ENCODE measurements at regions not wholly inside any gene's neighbourhood (a gene's known extent, or its start where the extent isn't known, plus 50 kb on each side); places are given as distances from the start of the nearest gene placed in this dataset.

DNA sequence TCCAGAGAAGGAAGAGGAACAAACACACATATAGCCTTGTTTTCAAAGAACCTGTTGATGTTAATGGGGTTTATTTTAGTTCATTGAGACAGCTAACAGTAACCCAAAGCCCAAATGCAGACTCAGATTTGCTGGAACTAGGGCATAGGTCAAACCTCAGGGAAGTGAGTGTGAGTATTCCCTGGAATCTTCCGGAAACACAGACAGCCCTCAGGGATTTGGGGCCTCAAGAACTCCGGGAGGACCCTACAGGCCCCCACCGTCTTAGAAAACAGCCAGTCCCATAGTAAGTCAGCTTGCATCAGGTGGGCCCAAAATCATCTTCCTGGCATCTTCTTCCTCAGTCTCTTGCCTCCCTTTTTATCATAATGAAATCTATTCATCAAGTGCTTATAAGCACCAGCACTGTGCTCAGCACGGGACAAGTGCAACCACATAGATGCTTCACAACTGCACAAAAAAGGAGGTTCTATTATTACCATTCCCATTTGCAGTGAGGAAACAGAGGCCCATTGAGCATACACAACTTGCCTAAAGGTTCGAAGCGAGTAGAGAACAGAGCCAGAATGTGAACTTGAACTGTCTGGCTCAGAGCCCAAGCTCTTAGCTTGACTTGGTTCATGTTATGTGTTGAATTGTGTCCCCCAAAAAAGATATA is 50.2 kb upstream of the BCL11A start:
- DNase-seq: no peak

DNA sequence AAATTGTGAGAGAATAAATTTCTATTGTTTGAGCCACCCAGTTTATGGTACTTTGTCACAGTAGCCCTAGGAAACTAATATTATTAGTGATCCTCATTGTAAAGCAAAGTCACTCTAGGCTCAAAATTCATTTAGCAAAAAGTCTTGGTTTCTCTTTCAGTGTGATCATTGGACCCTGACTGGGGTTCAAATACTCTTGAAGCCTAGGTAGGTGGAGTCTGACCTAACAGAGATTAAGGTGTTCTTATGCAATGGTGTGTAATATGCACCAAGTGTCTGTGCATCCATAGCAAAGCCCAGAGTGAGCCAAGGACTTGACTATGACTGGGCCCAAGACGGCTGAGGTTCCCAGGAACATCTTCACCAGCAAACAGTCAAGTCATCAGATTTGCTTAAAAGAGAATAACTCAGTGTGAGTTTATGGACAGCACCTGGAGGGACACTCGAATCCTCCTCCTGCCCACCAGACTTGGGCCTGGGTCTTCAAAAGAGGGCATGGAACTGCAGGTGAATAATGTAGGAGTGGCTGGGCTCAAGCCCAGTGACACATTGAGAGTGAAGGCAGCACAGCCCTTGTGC is 51.1 kb upstream of the BCL11A start:
- no peak for DNase-seq

GRCh38 chr2:60605866-60606265 is 52.4 kb upstream of the BCL11A start:
- no peak for DNase-seq

GRCh38 chr2:60608679-60609078 is 55.2 kb upstream of the BCL11A start:
- DNase-seq: no peak

- DNase-seq: no peak
Measured at GRCh38 chr2:60612033-60612432, 58.6 kb upstream of the BCL11A start.

DNA sequence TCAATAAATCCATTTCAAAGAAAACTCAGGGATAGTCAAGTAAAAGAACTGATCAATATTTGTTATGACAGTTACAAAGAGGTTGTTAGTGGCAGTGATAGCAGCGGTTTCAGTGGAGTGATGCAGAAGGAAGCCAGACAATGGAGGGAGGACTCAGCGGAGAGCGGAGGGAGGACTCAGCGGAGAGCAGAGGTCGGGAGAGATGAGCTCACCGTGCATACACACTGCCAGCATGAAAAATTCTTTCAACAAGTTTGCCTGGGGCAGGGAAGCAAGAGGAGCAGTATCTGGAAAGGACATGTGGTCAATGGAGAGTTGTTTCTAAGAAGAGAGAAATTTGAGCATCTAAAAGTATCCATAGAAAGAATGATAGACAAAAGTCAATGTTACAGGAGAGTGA is 60.9 kb upstream of the BCL11A start:
- no peak for DNase-seq

GRCh38 chr2:60621688-60622429 is 68.4 kb upstream of the BCL11A start:
- no peak for DNase-seq

DNA sequence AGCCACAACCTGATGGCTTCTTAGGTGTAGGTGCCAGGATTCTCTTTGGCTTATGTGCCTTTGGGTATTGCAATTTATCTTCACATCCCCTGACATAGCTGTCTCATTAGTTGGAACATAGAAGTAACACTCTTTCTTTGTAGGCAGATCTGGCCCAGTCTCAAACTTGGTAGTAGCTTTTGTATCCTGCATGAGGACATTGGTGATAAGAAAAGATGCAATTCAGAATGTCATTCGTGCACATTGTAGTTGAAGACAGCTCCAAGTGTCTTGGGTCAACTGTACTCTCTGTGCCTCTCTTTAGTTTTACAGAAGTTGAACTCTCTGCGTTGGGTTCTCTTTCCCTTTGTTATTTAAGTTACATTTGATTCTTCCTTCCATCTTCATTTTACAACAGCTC is 69.6 kb upstream of the BCL11A start:
- DNase-seq: no peak

DNA sequence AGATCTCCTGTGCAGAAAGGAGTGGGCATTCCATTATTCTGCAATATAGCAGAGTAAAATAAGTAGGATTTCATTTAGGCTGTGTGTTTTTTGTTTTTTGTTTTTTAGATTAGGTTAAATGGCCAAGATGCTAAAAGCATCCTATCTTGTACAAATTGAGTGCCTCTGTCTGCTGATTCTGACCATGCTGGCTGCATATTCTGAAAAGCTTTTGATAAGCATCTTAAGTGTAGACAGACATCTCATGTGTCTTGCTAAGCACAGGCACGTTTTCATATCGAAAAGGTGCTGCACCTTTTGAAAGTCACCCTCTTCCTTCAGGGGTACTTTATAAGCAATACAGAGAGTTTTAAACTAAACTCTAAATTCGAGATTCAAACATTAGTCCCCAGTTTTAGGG is 74.0 kb upstream of the BCL11A start:
- DNase-seq: no peak

DNA sequence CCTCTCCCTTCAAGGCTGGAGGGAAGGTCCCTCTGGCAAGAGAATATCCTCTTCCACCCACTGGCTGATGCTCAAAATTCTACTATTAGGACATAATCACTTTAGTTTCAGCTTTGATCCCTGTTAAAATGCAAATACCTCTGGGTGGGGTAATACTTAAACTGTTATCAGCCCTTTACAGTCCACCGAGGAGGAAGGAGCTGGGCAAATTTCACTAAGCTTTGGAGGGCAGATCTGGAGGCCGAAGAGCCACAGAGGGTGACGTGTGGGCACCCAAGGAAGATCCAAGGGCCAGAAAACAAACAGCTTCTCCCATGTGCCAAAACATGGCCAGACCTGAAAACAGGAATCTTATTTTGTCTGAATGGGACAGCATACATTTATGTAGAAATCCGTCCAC is 74.6 kb upstream of the BCL11A start:
- no peak for DNase-seq

- no peak for DNase-seq
Measured at GRCh38 chr2:60628615-60629304, 75.3 kb upstream of the BCL11A start.

DNA sequence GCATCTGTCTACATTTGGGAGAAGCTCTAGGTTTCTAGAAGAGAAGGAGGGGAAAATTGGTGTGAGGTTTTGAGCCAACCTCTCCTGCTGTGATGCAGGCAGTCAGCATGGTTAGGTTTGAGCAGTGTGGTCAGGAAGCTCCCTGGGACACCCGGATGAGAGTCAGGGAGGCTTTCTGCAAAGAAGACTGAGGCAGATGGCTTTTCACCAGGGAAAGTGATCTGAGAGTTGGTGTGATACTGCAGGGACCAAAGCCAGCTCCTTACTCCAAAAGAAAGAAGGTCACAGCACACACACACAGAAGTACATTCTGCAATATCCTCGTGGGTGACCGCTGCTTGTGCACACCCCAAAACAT is 75.8 kb upstream of the BCL11A start:
- no peak for DNase-seq

DNA sequence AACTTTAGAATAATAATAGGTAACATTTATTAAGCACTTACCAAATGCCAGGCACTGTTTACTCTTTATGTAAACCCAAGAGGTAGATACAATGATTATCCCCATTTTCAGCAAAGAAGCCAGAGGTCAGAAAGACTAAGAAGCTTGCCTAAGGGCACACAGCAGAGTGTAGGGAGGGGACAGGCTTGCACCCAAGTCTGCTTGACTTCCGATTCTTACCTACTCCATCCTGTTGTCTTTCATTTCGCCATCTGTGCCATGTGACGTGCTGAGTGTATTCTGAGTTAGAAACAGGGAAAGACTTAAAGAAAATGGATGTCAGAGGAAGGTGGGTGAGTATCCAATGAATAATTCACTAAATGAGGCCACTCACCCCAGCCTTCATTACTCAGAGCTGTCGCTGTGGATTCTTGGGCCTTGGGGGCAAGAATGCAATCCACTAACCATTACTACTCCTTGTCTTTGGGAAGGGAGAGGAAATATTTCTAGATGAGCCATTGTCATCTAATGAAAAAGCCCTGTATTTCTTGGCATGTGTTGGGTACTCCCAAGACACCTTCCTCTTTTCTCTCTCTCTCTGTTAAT is 76.4 kb upstream of the BCL11A start:
- no peak for DNase-seq

- no peak for DNase-seq
Measured at GRCh38 chr2:60633615-60634014, 80.2 kb upstream of the BCL11A start.

- DNase-seq: no peak
Measured at GRCh38 chr2:60634438-60634837, 81.0 kb upstream of the BCL11A start.

DNA sequence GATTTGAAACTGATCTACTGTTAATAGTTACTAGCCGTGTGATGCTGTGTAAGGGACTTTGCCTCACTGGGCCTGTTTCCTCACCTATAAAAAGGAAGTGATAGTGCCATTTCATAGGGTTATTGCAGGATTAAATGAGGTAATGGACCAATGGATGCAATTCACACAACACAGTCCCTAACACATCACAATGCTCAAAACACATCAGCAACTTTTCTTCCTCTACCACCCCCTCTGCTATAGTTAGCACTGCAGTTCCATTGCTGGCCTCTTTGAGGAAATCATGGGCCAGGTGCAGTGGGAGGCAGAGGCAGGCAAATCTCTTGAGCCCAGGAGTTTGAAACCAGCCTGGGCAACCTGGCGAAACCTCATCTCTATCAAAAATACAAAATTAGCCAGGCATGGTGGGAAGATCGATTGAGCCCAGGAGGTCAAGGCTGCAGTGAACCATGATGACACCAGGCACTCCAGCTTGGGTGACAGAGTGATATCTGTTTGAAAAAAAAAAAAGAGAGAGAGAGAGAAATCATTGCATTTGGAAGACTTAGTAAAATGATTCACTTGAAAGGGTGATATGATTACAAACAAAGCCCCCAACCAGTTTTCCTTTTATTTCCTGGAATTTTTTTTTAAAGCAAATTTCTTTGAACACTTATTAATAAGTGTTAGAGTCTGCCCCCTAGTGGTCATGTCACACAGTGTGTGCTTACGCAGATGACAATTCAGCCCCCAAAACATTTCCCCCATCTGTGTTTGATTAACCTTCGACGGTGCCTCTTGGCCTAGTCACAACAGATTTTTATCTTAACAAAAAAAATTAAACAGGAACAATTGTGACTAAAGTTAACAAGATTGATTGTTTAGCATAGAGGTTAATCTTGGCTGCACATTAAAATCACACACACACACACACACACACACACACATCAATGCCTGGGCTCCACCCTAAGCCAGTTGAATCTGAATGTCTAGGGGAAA is 88.6 kb upstream of the BCL11A start:
- DNase-seq: no peak

GRCh38 chr2:60643747-60644146 is 90.3 kb upstream of the BCL11A start:
- no peak for DNase-seq

- DNase-seq: no peak
Measured at GRCh38 chr2:60644951-60645350, 91.5 kb upstream of the BCL11A start.

GRCh38 chr2:60648191-60648590 is 94.7 kb upstream of the BCL11A start:
- DNase-seq: no peak

- no peak for DNase-seq
Measured at GRCh38 chr2:60649721-60650120, 96.3 kb upstream of the BCL11A start.

DNA sequence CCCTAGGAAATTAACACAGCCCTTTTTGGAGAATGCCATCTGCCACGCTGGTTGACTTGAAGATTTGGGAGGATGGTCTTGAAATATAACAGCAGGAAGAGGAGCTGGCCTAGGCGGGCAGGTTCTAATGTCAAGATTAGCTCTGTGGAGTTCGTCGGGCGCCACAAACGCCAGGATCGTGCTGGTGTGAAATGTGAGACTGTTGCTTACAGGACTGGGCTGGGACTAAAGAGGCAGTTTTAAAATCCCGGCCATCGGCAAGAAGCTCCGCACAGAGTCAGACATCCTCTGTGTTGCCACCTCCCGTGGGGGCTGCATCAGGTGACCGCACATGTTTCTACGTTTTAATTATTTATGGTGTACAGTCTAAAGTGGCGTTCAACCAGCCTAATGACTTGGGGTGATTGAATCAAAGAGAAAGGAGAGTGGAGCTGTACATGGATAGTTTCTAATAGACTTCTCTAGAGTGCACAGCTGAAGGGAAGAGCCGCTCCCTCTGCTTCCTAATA is 99.4 kb upstream of the BCL11A start:
- DNase-seq: no peak

GRCh38 chr2:60657673-60658072 is 98.4 kb upstream of the PAPOLG start:
- no peak for DNase-seq
